Stomach (tissue), 8 donors: ENCODE measurements at regions not wholly inside any gene's neighbourhood (a gene's known extent, or its start where the extent isn't known, plus 50 kb on each side); places are given as distances from the start of the nearest gene placed in this dataset.

Experiments
- DNase-seq, 2 donors: peaks; one replicate each; pipeline versions ENCODE4 v3.0.0 to v3.0.0-alpha.2; 2013 to 2019
- H3K27ac ChIP-seq, 5 donors: fragments of 200-600 bp in 4 of 5; sonication (generic) in 4 of 5; one replicate each; pipeline ENCODE4 v1.5.1; 2013 to 2019; ENCODE audit warnings: mild to moderate bottlenecking in 1 of 5, moderate library complexity in 1 of 5
- H3K27me3 ChIP-seq, 3 donors: fragments of 200-600 bp; sonication (generic); one replicate each; pipeline ENCODE4 v1.5.1; 2017 to 2019; ENCODE audit warnings: mixed run types in 1 of 3
- H3K36me3 ChIP-seq, 4 donors: fragments of 200-600 bp; sonication (generic); 1 replicate in 3 of 4; 2 replicates in 1 of 4; pipeline ENCODE4 v1.5.1; 2016 to 2019
- H3K4me1 ChIP-seq, 4 donors: fragments of 200-600 bp; sonication (generic); one replicate each; pipeline ENCODE4 v1.5.1; 2016 to 2019
- H3K4me3 ChIP-seq, 4 donors: fragments of 200-600 bp; sonication (generic) in 3 of 4; one replicate each; pipeline ENCODE4 v1.5.1; 2016 to 2019; ENCODE audit warnings: mild to moderate bottlenecking in 1 of 4
- H3K9me3 ChIP-seq, 4 donors: fragments of 200-600 bp; sonication (generic); one replicate each; pipeline ENCODE4 v1.5.1; 2016 to 2019
- CTCF ChIP-seq, 7 experiments: fragments of 450-650 bp in 4 of 7; fragments of 200-600 bp in 3 of 7; sonication (generic) in 3 of 7; IDR thresholded peaks; one replicate each; pipeline ENCODE4 v1.5.1; 2016 to 2019; ENCODE audit warnings: antibody characterized with exemption in 7 of 7, control low read depth in 2 of 7, mild to moderate bottlenecking in 1 of 7
- EP300 ChIP-seq: sonication (generic); formaldehyde crosslinking; IDR thresholded peaks from one replicate; pipeline ENCODE4 v1.6.1; 2017; ENCODE audit warnings: antibody characterized with exemption
- POLR2A ChIP-seq, 4 donors: fragments of 450-650 bp; IDR thresholded peaks; one replicate each; pipeline ENCODE4 v1.6.1; 2016; ENCODE audit warnings: antibody characterized with exemption in 4 of 4, control low read depth in 2 of 4, mild to moderate bottlenecking in 1 of 4, moderate library complexity in 1 of 4
- POLR2AphosphoS5 ChIP-seq, 3 donors: sonication (generic); formaldehyde crosslinking; IDR thresholded peaks; one replicate each; pipeline ENCODE4 v1.6.1; 2016; ENCODE audit warnings: antibody characterized with exemption in 3 of 3
- WGBS, 5 donors: extraction: QIAGEN DNeasy Blood & Tissue Kit in 3 of 5; methylation state at CpG; one replicate each; pipeline versions ENCODE4 v1.1.5 to v1.1.7; 2013 to 2018; 5-methylcytosine and 5-hydroxymethylcytosine counted together
- intact Hi-C: fragments of 100-400 bp; cut with DNase I; formaldehyde crosslinking; loops from one replicate; pipeline ENCODE4 v1.15.1; 2023; ENCODE audit warnings: low total_unique reads
- donor health status: healthy with polysubstance abuse.
- donor health status: Bipolar disorder and iron deficiency.
- donor health status: healthy.

DNA sequence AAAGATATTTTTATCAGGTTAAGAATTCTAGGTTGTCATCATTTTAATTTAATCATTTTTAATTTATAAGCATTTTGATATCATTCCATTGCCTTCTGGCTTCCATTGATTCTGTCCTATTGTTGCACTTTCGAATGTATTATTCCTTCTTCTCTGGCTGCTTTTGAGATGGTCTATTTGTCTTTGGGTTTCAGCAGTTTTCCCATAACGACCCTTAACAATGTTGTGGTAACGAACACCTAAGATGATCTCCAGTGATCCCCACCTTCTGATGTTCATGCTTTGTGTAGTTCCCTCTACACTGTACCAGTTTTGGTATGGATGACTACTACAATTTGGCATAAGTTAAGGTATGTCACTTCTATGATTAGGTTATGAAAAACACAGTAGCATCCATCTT lies 59.9 kb downstream of the MINAR1 start:
- TF ChIP-seq POLR2A (IDR thresholded peaks at IDR 0.05) (no peak), POLR2AphosphoS5 (IDR thresholded peaks at IDR 0.05) (no peak), CTCF (IDR thresholded peaks at IDR 0.05) (no peak), EP300 (no peak)
- H3K27ac ChIP-seq: no peak overlapping the region
- intact Hi-C loops: no loop called here
- no peaks in the 10 kb centered on the region for H3K36me3 ChIP-seq
- no peaks in the 10 kb centered on the region for H3K9me3 ChIP-seq
- DNase-seq: no peak
- no peaks in the 10 kb centered on the region for H3K4me1 ChIP-seq
- WGBS, 5 donors: 63 to 88% (median 87%) methylated on average over 3 of the region's 3 CpGs
- no peak overlapping the region for H3K4me3 ChIP-seq
- H3K27me3 ChIP-seq: peaks cover 0 to 13% (median 3%) of the 10 kb centered on the region in 3 donors

- TF ChIP-seq CTCF (IDR thresholded peaks at IDR 0.05) (no peak), POLR2AphosphoS5 (IDR thresholded peaks at IDR 0.05) (no peak), EP300 (no peak), POLR2A (IDR thresholded peaks at IDR 0.05) (no peak)
- Histone ChIP-seq H3K4me1 (no peaks in the 10 kb centered on the region), H3K27me3 (peaks cover 0 to 13% (median 3%) of the 10 kb centered on the region in 3 donors), H3K9me3 (no peaks in the 10 kb centered on the region), H3K27ac (no peak overlapping the region), H3K36me3 (no peaks in the 10 kb centered on the region), H3K4me3 (no peak overlapping the region)
- 64 to 74% (median 67%) methylated on average over 7 of the region's 7 CpGs for WGBS, 5 donors
- intact Hi-C loops: no loop called here
- DNase-seq: no peak
Observed at GRCh38 chr15:79494384-79494909, 62.3 kb downstream of the MINAR1 start.

DNA sequence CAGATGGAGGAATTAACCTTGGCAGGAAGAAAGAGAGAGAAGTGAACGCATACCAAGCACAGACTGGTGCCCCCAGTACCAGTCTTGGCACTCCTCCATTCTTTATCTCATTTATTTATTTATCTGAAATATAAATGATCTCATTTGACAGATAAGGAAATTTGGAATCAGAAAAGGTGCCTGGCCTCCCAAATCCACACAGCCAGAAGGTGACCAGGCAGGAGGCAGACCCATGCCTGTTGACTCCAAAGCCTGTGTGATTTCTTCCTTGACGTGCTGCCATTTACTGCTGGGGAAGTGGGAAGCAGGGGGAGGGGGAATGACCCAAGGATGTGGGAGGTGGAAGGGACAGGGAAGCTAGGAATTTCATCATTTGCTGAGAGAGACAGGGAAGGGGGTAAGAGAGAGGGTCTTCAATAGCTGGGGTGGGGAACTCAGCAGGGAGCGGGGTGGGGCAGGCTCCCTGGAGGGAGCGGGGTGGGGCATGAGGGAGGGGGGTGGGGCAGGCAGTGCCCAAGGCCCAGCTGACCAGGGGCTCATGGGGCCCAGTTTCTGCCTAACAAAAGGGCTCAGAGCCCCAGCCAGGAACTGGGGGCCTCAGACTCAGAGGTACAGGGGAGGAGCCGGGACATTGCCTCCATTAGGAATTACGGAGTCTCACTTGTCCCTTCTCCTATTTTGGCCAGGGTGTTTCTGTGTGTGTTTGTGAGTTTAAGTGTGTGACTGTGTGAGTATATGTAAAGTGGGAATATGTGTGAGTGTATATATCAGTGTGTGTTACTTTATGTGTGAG lies 63.0 kb downstream of the MINAR1 start:
- intact Hi-C loops: no loop called here
- TF ChIP-seq POLR2A (IDR thresholded peaks at IDR 0.05): no peak
- no peak for TF ChIP-seq EP300
- no peak for TF ChIP-seq POLR2AphosphoS5 (IDR thresholded peaks at IDR 0.05)
- no peak for TF ChIP-seq CTCF (IDR thresholded peaks at IDR 0.05)
- Histone ChIP-seq H3K4me1 (no peaks in the 10 kb centered on the region), H3K4me3 (no peak overlapping the region), H3K9me3 (no peaks in the 10 kb centered on the region), H3K36me3 (no peaks in the 10 kb centered on the region), H3K27me3 (peaks cover 0 to 13% (median 3%) of the 10 kb centered on the region in 3 donors), H3K27ac (no peak overlapping the region)
- DNase-seq: no peak
- WGBS, 5 donors: 53 to 61% (median 56%) methylated on average over 6 of the region's 6 CpGs

- Histone ChIP-seq H3K4me3 (no peak overlapping the region), H3K4me1 (no peaks in the 10 kb centered on the region), H3K27ac (no peak overlapping the region), H3K36me3 (no peaks in the 10 kb centered on the region), H3K9me3 (no peaks in the 10 kb centered on the region), H3K27me3 (peaks cover 0 to 13% (median 3%) of the 10 kb centered on the region in 3 donors)
- no peak for DNase-seq
- 49 to 92% (median 86%) methylated on average over 2 of the region's 2 CpGs for WGBS, 5 donors
- intact Hi-C loops: no loop called here
- no peak for TF ChIP-seq POLR2AphosphoS5 (IDR thresholded peaks at IDR 0.05)
- no peak for TF ChIP-seq EP300
- TF ChIP-seq POLR2A (IDR thresholded peaks at IDR 0.05): no peak
- TF ChIP-seq CTCF (IDR thresholded peaks at IDR 0.05): no peak
Observed at GRCh38 chr15:79495775-79496174, 63.6 kb downstream of the MINAR1 start.
